ENCODE measurements at regions not wholly inside any gene's neighbourhood (a gene's known extent, or its start where the extent isn't known, plus 50 kb on each side); places are given as distances from the start of the nearest gene placed in this dataset.

DNA sequence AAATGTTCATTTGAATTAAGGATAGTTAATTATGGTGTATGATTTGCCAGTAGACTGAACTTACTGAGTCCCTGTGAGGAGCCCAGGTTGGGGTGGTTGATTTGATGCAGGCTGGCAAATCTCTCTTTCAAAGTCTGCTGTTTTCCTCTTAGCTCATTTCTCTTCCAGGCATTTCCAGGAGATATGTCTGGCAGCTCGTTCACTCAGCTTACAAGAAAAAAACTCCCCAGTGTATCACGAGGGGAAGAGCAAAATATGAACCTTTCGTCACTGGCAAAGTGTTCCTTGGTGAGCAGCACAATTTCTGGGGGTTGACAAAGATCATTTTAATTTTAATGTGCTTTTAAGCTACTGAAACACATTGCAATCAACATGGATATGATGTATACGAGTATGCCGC is 244.2 kb downstream of the CBLL2 start:
- no peaks in the 10 kb centered on the region for H3K36me3 ChIP-seq (ENCODE audit: control insufficient read depth in 4 of 4, insufficient read depth in 4 of 4, low read length in 4 of 4)
- H3K4me1 ChIP-seq (ENCODE audit: control insufficient read depth in 5 of 5, insufficient read depth in 5 of 5, low read length in 5 of 5), result no peaks in the 10 kb centered on the region
- no peak overlapping the region for H3K27ac ChIP-seq (ENCODE audit: low read depth in 1 of 2, low read length in 1 of 2)
- no peak overlapping the region for H3K4me3 ChIP-seq
- no peak for TF ChIP-seq CTCF (IDR thresholded peaks at IDR 0.05; ENCODE audit: control extremely low read depth, extremely low read depth)
- no peak for DNase-seq
- 52 to 89% methylated on average over 5 of the region's 5 CpGs for WGBS, 2 donors
- H3K9me3 ChIP-seq (ENCODE audit: control insufficient read depth in 4 of 4, insufficient read depth in 3 of 4, low read length in 3 of 4), result no peaks in the 10 kb centered on the region
- no peaks in the 10 kb centered on the region for H3K27me3 ChIP-seq (ENCODE audit: control insufficient read depth in 3 of 3, insufficient read depth in 3 of 3, low read length in 2 of 3)
- H3K9ac ChIP-seq (ENCODE audit: insufficient read depth in 1 of 2, low read length in 2 of 2), result no peak overlapping the region
- no peak for ATAC-seq (ENCODE audit: insufficient read depth, low FRiP score)

GRCh38 chrX:22520128-22520828 is 247.6 kb downstream of the CBLL2 start:
- no peak for TF ChIP-seq CTCF (IDR thresholded peaks at IDR 0.05; ENCODE audit: control extremely low read depth, extremely low read depth)
- ATAC-seq (ENCODE audit: insufficient read depth, low FRiP score), result no peak
- no peak overlapping the region for H3K27ac ChIP-seq (ENCODE audit: low read depth in 1 of 2, low read length in 1 of 2)

GRCh38 chrX:22526339-22526738 is 253.6 kb downstream of the CBLL2 start:
- Histone ChIP-seq H3K36me3 (ENCODE audit: control insufficient read depth in 4 of 4, insufficient read depth in 4 of 4, low read length in 4 of 4) (no peaks in the 10 kb centered on the region), H3K4me1 (ENCODE audit: control insufficient read depth in 5 of 5, insufficient read depth in 5 of 5, low read length in 5 of 5) (no peaks in the 10 kb centered on the region), H3K27ac (ENCODE audit: low read depth in 1 of 2, low read length in 1 of 2) (no peak overlapping the region), H3K9ac (ENCODE audit: insufficient read depth in 1 of 2, low read length in 2 of 2) (no peak overlapping the region), H3K27me3 (ENCODE audit: control insufficient read depth in 3 of 3, insufficient read depth in 3 of 3, low read length in 2 of 3) (no peaks in the 10 kb centered on the region), H3K4me3 (no peak overlapping the region), H3K9me3 (ENCODE audit: control insufficient read depth in 4 of 4, insufficient read depth in 3 of 4, low read length in 3 of 4) (no peaks in the 10 kb centered on the region)
- no peak for TF ChIP-seq CTCF (IDR thresholded peaks at IDR 0.05; ENCODE audit: control extremely low read depth, extremely low read depth)
- DNase-seq, result no peak
- 82 to 96% methylated on average over 3 of the region's 3 CpGs for WGBS, 2 donors
- no peak for ATAC-seq (ENCODE audit: insufficient read depth, low FRiP score)

More at GRCh38 chrX:22520128-22520828, 247.6 kb downstream of the CBLL2 start:
- Histone ChIP-seq H3K9me3 (ENCODE audit: control insufficient read depth in 4 of 4, insufficient read depth in 3 of 4, low read length in 3 of 4) (no peaks in the 10 kb centered on the region), H3K27me3 (ENCODE audit: control insufficient read depth in 3 of 3, insufficient read depth in 3 of 3, low read length in 2 of 3) (no peaks in the 10 kb centered on the region), H3K4me1 (ENCODE audit: control insufficient read depth in 5 of 5, insufficient read depth in 5 of 5, low read length in 5 of 5) (no peaks in the 10 kb centered on the region), H3K9ac (ENCODE audit: insufficient read depth in 1 of 2, low read length in 2 of 2) (no peak overlapping the region), H3K36me3 (ENCODE audit: control insufficient read depth in 4 of 4, insufficient read depth in 4 of 4, low read length in 4 of 4) (no peaks in the 10 kb centered on the region), H3K4me3 (no peak overlapping the region)
- no peak for DNase-seq
- 66 to 88% methylated on average over 5 of the region's 5 CpGs for WGBS, 2 donors

DNA sequence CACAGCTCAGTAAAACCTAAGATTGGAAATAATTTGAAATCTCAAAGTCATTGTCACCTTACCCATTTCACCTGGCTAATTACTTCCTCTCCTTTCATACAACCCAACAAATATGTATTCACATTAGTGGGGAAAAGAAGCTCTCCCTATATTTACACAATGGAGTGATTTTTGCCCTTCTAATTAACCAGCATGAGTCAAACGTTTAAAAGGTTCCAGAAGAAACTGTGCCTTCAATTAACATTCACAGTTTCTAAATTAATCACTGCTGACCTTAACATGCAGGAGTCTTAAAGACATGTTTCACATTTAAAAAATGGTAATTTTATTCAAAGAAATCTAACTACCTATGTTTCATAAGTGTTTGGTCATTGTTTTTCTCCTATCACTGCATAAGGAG is 254.6 kb downstream of the CBLL2 start:
- WGBS, 2 donors, result 33 to 88% methylated on average over 1 of the region's 1 CpG
- no peak for TF ChIP-seq CTCF (IDR thresholded peaks at IDR 0.05; ENCODE audit: control extremely low read depth, extremely low read depth)
- no peak overlapping the region for H3K27ac ChIP-seq (ENCODE audit: low read depth in 1 of 2, low read length in 1 of 2)
- DNase-seq (no peak), ATAC-seq (ENCODE audit: insufficient read depth, low FRiP score) (no peak)
- no peak overlapping the region for H3K9ac ChIP-seq (ENCODE audit: insufficient read depth in 1 of 2, low read length in 2 of 2)
- H3K36me3 ChIP-seq (ENCODE audit: control insufficient read depth in 4 of 4, insufficient read depth in 4 of 4, low read length in 4 of 4), result no peaks in the 10 kb centered on the region
- no peaks in the 10 kb centered on the region for H3K4me1 ChIP-seq (ENCODE audit: control insufficient read depth in 5 of 5, insufficient read depth in 5 of 5, low read length in 5 of 5)
- H3K4me3 ChIP-seq, result no peak overlapping the region
- H3K9me3 ChIP-seq (ENCODE audit: control insufficient read depth in 4 of 4, insufficient read depth in 3 of 4, low read length in 3 of 4), result no peaks in the 10 kb centered on the region
- no peaks in the 10 kb centered on the region for H3K27me3 ChIP-seq (ENCODE audit: control insufficient read depth in 3 of 3, insufficient read depth in 3 of 3, low read length in 2 of 3)
